Upper lobe of left lung (tissue), 4 donors: ENCODE measurements at regions not wholly inside any gene's neighbourhood (a gene's known extent, or its start where the extent isn't known, plus 50 kb on each side); places are given as distances from the start of the nearest gene placed in this dataset.

ENCODE experiments used
- EP300 ChIP-seq, 4 donors: sonication (generic); formaldehyde crosslinking; IDR thresholded peaks; one replicate each; pipeline ENCODE4 v1.5.1; 2017; ENCODE audit warnings: antibody characterized with exemption in 4 of 4, control low read depth in 2 of 4
- POLR2AphosphoS5 ChIP-seq, 2 donors: sonication (generic); formaldehyde crosslinking; IDR thresholded peaks; one replicate each; pipeline ENCODE4 v1.5.1; 2017; ENCODE audit warnings: antibody characterized with exemption in 2 of 2
- TF ChIP-seq, protein P1 (sequence below), 6 experiments: fragments of 450-650 bp in 4 of 6; fragments of 200-600 bp in 2 of 6; sonication (generic) in 2 of 6; IDR thresholded peaks; one replicate each; pipeline ENCODE4 v1.5.1; 2016 to 2019; ENCODE audit warnings: antibody characterized with exemption in 6 of 6

DNA sequence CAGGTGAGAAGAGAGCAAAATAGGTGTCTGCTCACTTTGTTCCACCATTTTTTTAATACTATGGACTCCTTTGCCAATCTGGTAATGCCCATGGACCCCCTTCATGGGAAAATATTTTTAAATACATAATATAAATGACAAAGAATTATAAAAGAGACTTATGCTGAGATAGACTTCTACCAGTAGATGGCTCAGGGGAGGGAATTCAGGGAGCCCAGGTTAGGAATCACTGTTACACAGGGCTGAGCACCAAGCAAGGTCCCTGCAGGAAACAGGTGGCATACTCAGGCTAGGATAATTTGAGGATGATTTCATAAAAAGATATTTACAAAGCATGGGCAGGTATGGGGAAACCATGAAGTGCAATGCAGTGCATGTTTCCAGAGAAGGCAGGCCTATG is 525.9 kb downstream of the FGF9 start:
- TF ChIP-seq POLR2AphosphoS5 (IDR thresholded peaks at IDR 0.05) (no peak), EP300 (IDR thresholded peaks at IDR 0.05) (no peak)
- TF ChIP-seq, protein P1, sequence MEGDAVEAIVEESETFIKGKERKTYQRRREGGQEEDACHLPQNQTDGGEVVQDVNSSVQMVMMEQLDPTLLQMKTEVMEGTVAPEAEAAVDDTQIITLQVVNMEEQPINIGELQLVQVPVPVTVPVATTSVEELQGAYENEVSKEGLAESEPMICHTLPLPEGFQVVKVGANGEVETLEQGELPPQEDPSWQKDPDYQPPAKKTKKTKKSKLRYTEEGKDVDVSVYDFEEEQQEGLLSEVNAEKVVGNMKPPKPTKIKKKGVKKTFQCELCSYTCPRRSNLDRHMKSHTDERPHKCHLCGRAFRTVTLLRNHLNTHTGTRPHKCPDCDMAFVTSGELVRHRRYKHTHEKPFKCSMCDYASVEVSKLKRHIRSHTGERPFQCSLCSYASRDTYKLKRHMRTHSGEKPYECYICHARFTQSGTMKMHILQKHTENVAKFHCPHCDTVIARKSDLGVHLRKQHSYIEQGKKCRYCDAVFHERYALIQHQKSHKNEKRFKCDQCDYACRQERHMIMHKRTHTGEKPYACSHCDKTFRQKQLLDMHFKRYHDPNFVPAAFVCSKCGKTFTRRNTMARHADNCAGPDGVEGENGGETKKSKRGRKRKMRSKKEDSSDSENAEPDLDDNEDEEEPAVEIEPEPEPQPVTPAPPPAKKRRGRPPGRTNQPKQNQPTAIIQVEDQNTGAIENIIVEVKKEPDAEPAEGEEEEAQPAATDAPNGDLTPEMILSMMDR (IDR thresholded peaks at IDR 0.05): no peak
